GM18498 (cell line): ENCODE measurements at regions not wholly inside any gene's neighbourhood (a gene's known extent, or its start where the extent isn't known, plus 50 kb on each side); places are given as distances from the start of the nearest gene placed in this dataset.
"Not testable (repeated sequence)": the region's sequence is repeated elsewhere in the genome, so short reads cannot be mapped to it uniquely, and the experiment has no call there.

Source experiments
- ATAC-seq: cut with Tn5 transposase; IDR thresholded peaks from one replicate; pipeline ENCODE4 v1.9.1; 2021; ENCODE audit warnings: mild to moderate bottlenecking, moderate library complexity; ENCODE audit not compliant: unreplicated experiment

GRCh38 chr10:120748519-120748918, 102.6 kb upstream of the WDR11 start:
- ATAC-seq: no peak

DNA sequence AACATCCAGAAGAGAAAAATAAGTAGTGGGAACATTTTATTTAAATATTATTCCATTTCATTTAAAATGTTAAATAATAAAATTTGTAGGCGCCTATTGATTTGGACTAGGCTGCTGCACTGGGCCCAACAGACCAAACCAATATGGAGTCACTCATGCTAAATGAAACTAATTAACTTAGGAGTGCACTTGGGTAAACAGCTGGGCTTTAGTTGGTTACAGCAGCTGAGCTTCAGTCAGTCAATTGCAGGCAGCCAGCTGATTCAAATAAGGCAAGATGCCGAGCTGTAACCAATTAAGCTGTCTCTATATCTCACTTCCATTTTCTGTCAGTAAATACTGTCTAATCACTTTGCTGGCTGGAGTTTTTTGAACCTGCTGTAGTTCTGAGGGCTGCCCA, 102.1 kb upstream of the WDR11 start:
- ATAC-seq: no peak

- no peak for ATAC-seq
Observed at GRCh38 chr10:120749856-120750566, 101.2 kb upstream of the WDR11 start.

GRCh38 chr10:120755771-120756170, 95.4 kb upstream of the WDR11 start:
- no peak for ATAC-seq

GRCh38 chr10:120760253-120760652, 90.9 kb upstream of the WDR11 start:
- ATAC-seq: no peak

- ATAC-seq: no peak
Observed at GRCh38 chr10:120761951-120762350, 89.2 kb upstream of the WDR11 start.

- ATAC-seq: no peak
Observed at GRCh38 chr10:120765226-120765803, 85.8 kb upstream of the WDR11 start.

DNA sequence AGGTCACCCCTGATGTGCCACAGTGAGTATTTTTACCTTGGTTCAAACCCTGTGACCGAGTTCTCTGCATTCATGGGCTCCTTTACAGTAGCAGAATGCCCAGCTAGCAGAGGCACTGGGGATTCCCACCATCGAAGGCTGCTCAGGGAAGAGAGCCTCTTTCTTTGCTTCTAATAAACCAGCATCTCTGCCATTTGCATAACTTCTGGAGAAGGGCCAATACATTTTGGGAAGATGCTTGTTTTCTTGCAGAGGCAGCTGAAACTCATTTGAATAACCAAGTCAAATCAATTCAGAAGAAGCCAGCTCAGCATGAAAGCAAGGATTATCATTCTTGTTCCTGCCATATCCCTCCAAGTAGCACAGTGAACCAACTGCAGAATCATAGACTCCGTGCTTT, 82.9 kb upstream of the WDR11 start:
- no peak for ATAC-seq

DNA sequence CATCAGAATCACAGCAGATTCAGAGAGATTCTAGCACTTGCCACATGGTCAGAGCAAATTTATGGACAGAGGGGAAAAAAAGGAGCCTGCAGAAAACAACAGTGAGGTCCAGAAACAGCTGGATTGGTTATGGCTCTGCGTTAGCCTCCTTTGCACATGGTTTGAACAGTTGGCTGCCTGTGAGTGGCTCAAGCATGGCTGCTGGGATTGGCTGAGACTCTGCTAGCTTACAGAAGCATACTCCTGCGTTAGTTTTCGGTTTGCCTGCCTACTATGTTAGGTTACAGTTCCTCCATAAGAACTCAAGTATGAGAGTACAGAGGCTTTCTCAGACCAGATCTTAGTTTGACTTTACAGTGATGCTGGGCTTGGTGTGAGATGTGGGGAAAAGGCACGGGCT, 80.7 kb upstream of the WDR11 start:
- ATAC-seq: no peak

- no peak for ATAC-seq
Observed at GRCh38 chr10:120776442-120776841, 74.7 kb upstream of the WDR11 start.

DNA sequence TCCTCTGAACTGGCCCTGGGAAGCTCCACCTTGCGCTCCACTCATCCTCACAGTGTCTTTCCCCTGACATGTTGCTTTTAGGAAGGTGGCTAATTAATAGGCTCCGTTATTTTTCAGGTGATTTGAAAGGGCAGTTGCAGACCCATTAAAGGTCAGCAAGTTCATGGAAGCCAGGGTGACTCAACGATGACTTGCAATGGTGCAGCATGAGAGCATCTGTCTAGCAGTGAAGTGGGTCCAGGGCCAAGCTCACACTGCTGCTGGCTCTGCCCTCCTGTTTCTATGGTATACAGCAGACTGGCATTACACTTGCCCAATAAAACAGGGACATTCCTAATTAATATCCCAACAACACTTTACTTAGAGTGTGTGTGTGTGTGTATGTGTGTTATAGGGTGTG, 68.8 kb upstream of the WDR11 start:
- ATAC-seq: no peak

DNA sequence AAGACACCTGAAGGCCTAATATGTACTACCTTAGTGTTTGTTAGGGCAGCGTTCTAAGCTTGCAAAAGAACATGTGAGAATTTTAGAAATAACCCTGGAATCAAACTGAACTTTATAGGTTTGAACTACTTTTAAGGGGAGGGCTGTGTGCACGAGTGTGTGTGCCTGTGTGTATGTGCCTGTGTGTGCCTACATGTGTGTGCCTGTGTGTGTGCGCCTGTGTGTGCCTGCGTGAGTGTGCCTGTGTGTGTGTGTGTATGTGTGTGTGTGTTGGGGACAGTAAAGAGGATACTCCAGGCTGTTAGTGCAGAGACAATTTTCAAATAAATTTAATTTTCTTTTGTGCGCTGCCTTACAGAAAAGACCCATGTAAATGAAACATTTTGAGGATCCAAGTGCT, 68.1 kb upstream of the WDR11 start:
- ATAC-seq: no peak

GRCh38 chr10:120783867-120784266, 67.3 kb upstream of the WDR11 start:
- no peak for ATAC-seq

DNA sequence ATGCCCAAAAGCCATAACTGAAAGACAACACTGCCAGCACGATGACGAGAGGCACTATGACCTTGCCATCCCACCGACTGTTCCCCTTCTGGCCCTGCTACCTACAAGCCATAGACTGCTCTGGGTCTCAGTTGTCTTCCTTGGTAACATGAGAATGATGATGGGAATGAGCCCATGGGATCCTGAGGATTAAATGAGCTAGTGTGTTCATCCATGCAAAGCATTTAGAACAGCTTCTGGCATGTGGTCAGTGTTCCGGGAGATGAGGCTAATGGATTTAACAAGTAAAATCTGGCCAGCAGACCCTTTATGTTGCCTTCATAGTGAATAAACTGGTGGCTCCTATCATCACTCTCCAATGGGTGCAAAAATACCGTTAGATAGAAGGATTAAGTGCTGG, 62.4 kb upstream of the WDR11 start:
- no peak for ATAC-seq

DNA sequence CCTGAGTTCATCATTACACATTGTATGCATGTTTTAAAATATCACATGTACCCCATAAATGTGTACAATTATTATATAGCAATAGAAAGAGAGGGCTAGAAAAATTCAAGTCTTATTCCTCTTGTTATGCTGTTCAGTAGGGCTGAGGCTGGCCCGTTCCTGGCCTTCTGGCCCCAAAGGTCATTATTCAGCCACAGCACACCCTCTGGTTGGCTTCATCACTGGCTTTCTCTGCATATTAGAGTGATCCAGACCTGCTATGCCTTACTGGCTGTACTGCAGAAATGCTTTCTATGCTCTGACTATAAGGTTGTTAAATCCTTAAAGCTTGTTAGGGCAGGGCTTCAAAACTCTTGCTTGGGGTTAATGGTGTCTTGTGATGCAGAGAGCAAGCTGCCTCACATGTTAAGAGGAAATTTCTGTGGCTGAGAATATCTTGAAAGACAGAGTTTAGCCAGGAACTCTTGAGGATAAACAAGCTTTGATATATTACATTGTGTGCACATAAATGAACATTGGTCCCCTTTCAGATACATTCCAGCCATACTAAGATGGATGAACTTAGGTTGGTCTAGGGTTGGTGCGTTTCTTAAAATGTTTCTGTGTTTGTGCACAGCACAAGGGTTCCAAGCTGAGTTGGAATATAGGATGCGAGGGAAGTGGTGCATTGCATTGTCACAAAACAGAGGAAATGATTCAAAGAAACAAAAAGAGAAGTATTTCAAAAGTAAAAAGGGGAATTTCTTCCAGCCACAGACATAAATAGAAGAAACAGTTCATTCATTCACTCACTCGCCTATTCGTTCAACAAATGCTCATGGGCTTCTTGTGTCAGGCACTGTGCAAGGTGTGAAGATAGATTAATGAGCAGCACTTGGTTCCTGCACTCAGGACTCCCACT, 61.6 kb upstream of the WDR11 start:
- ATAC-seq: no peak

GRCh38 chr10:120791316-120791715, 59.8 kb upstream of the WDR11 start:
- ATAC-seq: no peak

DNA sequence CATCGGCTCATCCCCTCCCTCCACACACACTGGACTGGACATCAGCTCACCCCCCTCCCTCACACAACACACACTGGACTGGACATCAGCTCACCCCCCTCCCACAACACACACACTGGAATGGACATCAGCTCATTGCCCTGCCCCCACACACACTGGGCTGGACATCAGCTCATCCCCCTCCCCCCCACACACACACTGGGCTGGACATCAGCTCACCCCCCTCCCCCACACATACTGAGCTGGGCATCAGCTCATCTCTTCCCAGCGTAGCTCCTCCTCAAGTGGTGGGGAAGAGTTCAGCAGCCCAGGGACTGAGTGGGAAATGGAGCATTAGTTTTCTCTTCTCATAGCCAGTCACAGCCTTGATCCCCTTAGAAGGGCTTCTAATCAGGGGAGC, 58.1 kb upstream of the WDR11 start:
- no peak for ATAC-seq

DNA sequence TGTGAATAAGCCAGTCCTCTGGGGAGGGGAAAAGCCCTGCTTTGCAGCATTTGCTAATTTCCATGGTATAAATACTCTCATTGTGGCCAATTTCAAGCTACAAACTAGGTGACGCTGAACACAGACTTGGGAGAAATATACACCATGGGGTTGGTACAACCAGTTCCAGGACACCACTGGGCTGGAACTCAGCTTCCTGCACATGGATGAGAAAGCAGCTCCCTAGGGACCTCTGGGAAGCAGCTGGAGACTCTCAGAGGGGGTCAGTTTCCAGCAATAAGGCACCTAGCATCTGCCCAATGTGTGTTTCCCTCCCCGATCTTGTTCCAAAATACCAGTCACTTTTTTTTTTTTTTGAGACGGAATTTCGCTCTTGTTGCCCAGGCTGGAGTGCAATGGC, 56.8 kb upstream of the WDR11 start:
- no peak for ATAC-seq

- ATAC-seq: not testable (repeated sequence)
Observed at GRCh38 chr10:120798276-120798675, 52.9 kb upstream of the WDR11 start.

GRCh38 chr10:120799849-120800248, 51.3 kb upstream of the WDR11 start:
- ATAC-seq: no peak

GRCh38 chr10:120800528-120801323, 50.4 kb upstream of the WDR11 start:
- no peak for ATAC-seq
